IMR-90 (cell line): ENCODE measurements at regions not wholly inside any gene's neighbourhood (a gene's known extent, or its start where the extent isn't known, plus 50 kb on each side); places are given as distances from the start of the nearest gene placed in this dataset.

ENCODE experiments used
- ATAC-seq: fragments of 200-7000 bp; cut with Tn5 transposase; 2 replicates; pipeline ENCODE4 v1.9.1; 2020; ENCODE audit warnings: low read depth, mild to moderate bottlenecking, moderate library complexity
- BruUV-seq: library from RNA; stranded (reverse); fragments of 400-500 nt; replicated peaks from 2 replicates; lab custom pipeline; 2021; lab: Mats Ljungman, UMichigan
- CTCF ChIA-PET: fragments of 300-600 bp; formaldehyde crosslinking; extraction: SDS; loops from one replicate; lab custom pipeline; 2021; ENCODE audit warnings: antibody characterized with exemption; lab: Yijun Ruan, JAX
- POLR2A ChIA-PET: fragments of 300-600 bp; sonication (Branson Sonifier 250); formaldehyde crosslinking; loops from one replicate; lab custom pipeline; 2022; ENCODE audit warnings: antibody characterized with exemption; ENCODE audit not compliant: unreplicated experiment; lab: Charles Lee
- DNase-seq: peaks from one replicate; pipeline ENCODE4 v3.0.0; 2013
- H2AFZ ChIP-seq: replicated peaks from 2 replicates; pipeline ENCODE3; 2013; ENCODE audit warnings: low read length, mild to moderate bottlenecking; ENCODE audit not compliant: poor library complexity
- H2AK5ac ChIP-seq: 2 replicates; pipeline ENCODE4 v1.6.1; 2013; ENCODE audit warnings: low read depth, low read length, inconsistent platforms
- H2AK9ac ChIP-seq: replicated peaks from 2 replicates; pipeline ENCODE3; 2013; ENCODE audit warnings: mild to moderate bottlenecking, low read depth, low read length, moderate library complexity; ENCODE audit not compliant: poor library complexity
- H2BK120ac ChIP-seq: 2 replicates; pipeline ENCODE4 v1.6.1; 2013; ENCODE audit warnings: low read depth, low read length, inconsistent platforms
- H2BK15ac ChIP-seq: 3 replicates; pipeline ENCODE4 v1.6.1; 2013; ENCODE audit warnings: low read depth, low read length, inconsistent platforms
- H2BK20ac ChIP-seq: 2 replicates; pipeline ENCODE4 v1.6.1; 2013; ENCODE audit warnings: low read depth, mild to moderate bottlenecking, inconsistent platforms, low read length, moderate library complexity
- H2BK5ac ChIP-seq: 2 replicates; pipeline ENCODE4 v1.6.1; 2013; ENCODE audit warnings: mild to moderate bottlenecking, low read depth, low read length, inconsistent platforms; ENCODE audit not compliant: poor library complexity, severe bottlenecking
- H3K14ac ChIP-seq: replicated peaks from 2 replicates; pipeline ENCODE4 v1.6.1; 2013; ENCODE audit warnings: low read depth, low read length, inconsistent platforms
- H3K18ac ChIP-seq: 2 replicates; pipeline ENCODE4 v1.6.1; 2013; ENCODE audit warnings: low read depth, low read length, control low read depth
- H3K23ac ChIP-seq: 2 replicates; pipeline ENCODE4 v1.6.1; 2013; ENCODE audit warnings: low read depth, low read length, inconsistent platforms
- H3K27ac ChIP-seq: 2 replicates; pipeline ENCODE4 v1.5.1; 2013; ENCODE audit warnings: mild to moderate bottlenecking, control low read depth, low read length; ENCODE audit not compliant: insufficient read depth
- H3K27me3 ChIP-seq: 2 replicates; pipeline ENCODE4 v1.6.1; 2013; ENCODE audit warnings: low read length; ENCODE audit not compliant: control insufficient read depth, insufficient read depth
- H3K36me3 ChIP-seq: 2 replicates; pipeline ENCODE4 v1.6.1; 2013; ENCODE audit warnings: low read length, mixed read lengths; ENCODE audit not compliant: control insufficient read depth, insufficient read depth
- H3K4ac ChIP-seq: 2 replicates; pipeline ENCODE4 v1.6.1; 2013; ENCODE audit warnings: low read depth, low read length, inconsistent platforms
- H3K4me1 ChIP-seq: 2 replicates; pipeline ENCODE4 v1.6.1; 2013; ENCODE audit warnings: low read length, mixed read lengths; ENCODE audit not compliant: control insufficient read depth, insufficient read depth
- H3K4me2 ChIP-seq: 2 replicates; pipeline ENCODE4 v1.6.1; 2013; ENCODE audit warnings: low read depth, mild to moderate bottlenecking, control low read depth, low read length, moderate library complexity
- H3K4me3 ChIP-seq: 2 replicates; pipeline ENCODE4 v1.5.1; 2013; ENCODE audit warnings: low read depth, mild to moderate bottlenecking, control low read depth, low read length, moderate library complexity; ENCODE audit not compliant: insufficient read depth
- H3K56ac ChIP-seq: 2 replicates; pipeline ENCODE4 v1.6.1; 2013; ENCODE audit warnings: low read length, inconsistent platforms; ENCODE audit not compliant: insufficient read depth; ENCODE audit errors: extremely low read depth
- H3K79me1 ChIP-seq, 2 experiments: 2 replicates each; pipeline ENCODE4 v1.6.1; 2013; ENCODE audit warnings: low read length in 2 of 2, inconsistent platforms in 1 of 2, low read depth in 1 of 2
- H3K9ac ChIP-seq: 2 replicates; pipeline ENCODE4 v1.6.1; 2013; ENCODE audit warnings: low read depth, low read length, control low read depth
- H3K9me1 ChIP-seq: 2 replicates; pipeline ENCODE4 v1.6.1; 2013; ENCODE audit warnings: low read length, inconsistent platforms; ENCODE audit not compliant: insufficient read depth
- H3K9me3 ChIP-seq: 2 replicates; pipeline ENCODE4 v1.6.1; 2013; ENCODE audit warnings: low read length; ENCODE audit not compliant: control insufficient read depth, insufficient read depth
- H4K20me1 ChIP-seq: 2 replicates; pipeline ENCODE4 v1.6.1; 2013; ENCODE audit warnings: low read length, inconsistent platforms; ENCODE audit not compliant: insufficient read depth
- H4K5ac ChIP-seq: 2 replicates; pipeline ENCODE4 v1.6.1; 2013; ENCODE audit warnings: mild to moderate bottlenecking, low read depth, low read length, control low read depth
- H4K8ac ChIP-seq, 2 experiments: 2 replicates each; pipeline ENCODE4 v1.6.1; 2013; ENCODE audit warnings: low read depth in 2 of 2, low read length in 2 of 2, control low read depth in 1 of 2, inconsistent platforms in 1 of 2
- H4K91ac ChIP-seq: 2 replicates; pipeline ENCODE4 v1.6.1; 2013; ENCODE audit warnings: low read depth, low read length, inconsistent platforms; ENCODE audit not compliant: insufficient read depth
- MAFK ChIP-seq: IDR thresholded peaks from 2 replicates; pipeline ENCODE4 v1.6.1; 2012; ENCODE audit warnings: low read depth, low read length, improper control_type of control experiment
- RFX5 ChIP-seq: IDR thresholded peaks from 2 replicates; pipeline ENCODE4 v1.8.0; 2012; ENCODE audit warnings: low read depth, mild to moderate bottlenecking, low read length, moderate library complexity
- WGBS, 2 experiments: methylation state at CpG; one replicate each; pipeline versions ENCODE4 v1.1.5 to v1.1.7; 2013; ENCODE audit warnings: missing lambda C conversion rate in 2 of 2; ENCODE audit not compliant: insufficient read length in 1 of 2; ENCODE audit errors: extremely low coverage in 2 of 2; 5-methylcytosine and 5-hydroxymethylcytosine counted together
- dilution Hi-C: fragments of 300-500 bp; cut with HindIII; formaldehyde crosslinking; loops from one replicate; pipeline ENCODE4 v1.14.3; 2018; ENCODE audit warnings: low sequenced_read_pairs; ENCODE audit not compliant: unreplicated experiment
- in situ Hi-C: fragments of 300-500 bp; cut with MboI; formaldehyde crosslinking; loops from 3 replicates; pipeline ENCODE4 v1.14.3; 2019; ENCODE audit warnings: low sequenced_read_pairs, inconsistent platforms, mixed read lengths
- intact Hi-C: fragments of 100-400 bp; cut with micrococcal nuclease; formaldehyde crosslinking; loops from 2 replicates; pipeline ENCODE4 v1.10.0; 2022

DNA sequence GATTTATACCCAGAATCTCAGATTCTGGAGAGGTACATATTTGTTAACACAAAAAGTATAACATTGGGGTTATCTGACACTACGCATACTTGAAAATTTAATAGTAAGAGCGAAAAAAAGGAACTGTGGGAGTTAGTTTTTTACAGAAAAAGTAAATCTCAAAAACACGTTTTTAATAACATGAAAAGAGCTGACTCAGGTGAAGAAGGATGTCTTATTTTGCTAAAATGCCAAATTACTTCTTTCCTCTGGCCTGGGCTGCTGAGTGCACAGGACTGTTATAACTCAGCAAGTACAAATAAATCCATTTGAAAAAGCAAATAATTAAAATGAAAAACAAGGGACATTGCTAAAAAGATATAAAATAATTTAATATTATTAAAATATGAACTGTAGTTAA, 1322.9 kb downstream of the ARAP2 start:
- no peak overlapping the region for H3K18ac ChIP-seq
- TF ChIP-seq RFX5 (no peak), MAFK (peak; percentile 57; the same call in 1 of the 2 replicates)
- H4K5ac ChIP-seq: no peak overlapping the region
- in situ Hi-C loops (no loop called here), dilution Hi-C loops (no loop called here), intact Hi-C loops (loop anchor here (2.0 kb wide), 1 partner anchor 69 kb away; no protein-coding TSS in a partner anchor)
- H3K23ac ChIP-seq: no peak overlapping the region
- no peak for DNase-seq
- no peak overlapping the region for H2AK9ac ChIP-seq
- no peak overlapping the region for H2AK5ac ChIP-seq
- no peak overlapping the region for H4K91ac ChIP-seq
- no peak overlapping the region for H3K4ac ChIP-seq
- no peak overlapping the region for H2BK5ac ChIP-seq
- H3K9me3 ChIP-seq: no peaks in the 10 kb centered on the region
- H3K27me3 ChIP-seq: no peaks in the 10 kb centered on the region
- H3K56ac ChIP-seq: no peak overlapping the region
- CTCF ChIA-PET: no interaction called here
- H4K20me1 ChIP-seq: no peaks in the 10 kb centered on the region
- no peaks in the 10 kb centered on the region for H3K9me1 ChIP-seq
- POLR2A ChIA-PET: no interaction called here
- no peaks in the 10 kb centered on the region for H3K79me1 ChIP-seq
- no peak overlapping the region for H4K8ac ChIP-seq
- no peak overlapping the region for H2BK120ac ChIP-seq
- H2AFZ ChIP-seq: no peak overlapping the region
- H3K4me3 ChIP-seq: no peak overlapping the region
- H3K9ac ChIP-seq: no peak overlapping the region
- no CpG with 5 or more reads among the region's 3 CpGs for WGBS, 2 experiments
- no peak for ATAC-seq
- no peaks in the 10 kb centered on the region for H3K4me1 ChIP-seq
- H3K36me3 ChIP-seq: no peaks in the 10 kb centered on the region
- no TSS peak for BruUV-seq
- H3K4me2 ChIP-seq: no peak overlapping the region
- no peak overlapping the region for H2BK15ac ChIP-seq
- H3K14ac ChIP-seq: no peak overlapping the region
- H2BK20ac ChIP-seq: no peak overlapping the region
- H3K27ac ChIP-seq: no peak overlapping the region
